K562 (cell line): ENCODE measurements at regions not wholly inside any gene's neighbourhood (a gene's known extent, or its start where the extent isn't known, plus 50 kb on each side); places are given as distances from the start of the nearest gene placed in this dataset.
"Not testable (repeated sequence)": the region's sequence is repeated elsewhere in the genome, so short reads cannot be mapped to it uniquely, and the experiment has no call there.

Experiments used
- ARID1B ChIP-seq: fragments of 450-650 bp; IDR thresholded peaks from 2 replicates; pipeline ENCODE4 v1.6.1; 2016; ENCODE audit warnings: antibody characterized with exemption, mild to moderate bottlenecking, inconsistent platforms
- ATF1 ChIP-seq, 2 experiments: fragments of 450-650 bp in 1 of 2; IDR thresholded peaks; 2 replicates each; pipeline ENCODE4 v1.6.1; 2016; ENCODE audit warnings: missing compliant biosample characterization in 1 of 2, missing genetic modification characterization in 1 of 2
- GATA2 ChIP-seq: sonication (generic); formaldehyde crosslinking; IDR thresholded peaks from 2 replicates; pipeline ENCODE4 v1.4.0; 2020; ENCODE audit warnings: mild to moderate bottlenecking, missing genetic modification reagents
- HES1 ChIP-seq: fragments of 450-650 bp; IDR thresholded peaks from 2 replicates; pipeline ENCODE4 v1.6.1; 2016; ENCODE audit warnings: low read depth, mild to moderate bottlenecking, moderate library complexity
- JUND ChIP-seq, 2 experiments: IDR thresholded peaks; 2 replicates in 1 of 2; 3 replicates in 1 of 2; pipeline ENCODE4 v1.6.1; 2011; ENCODE audit warnings: borderline replicate concordance in 2 of 2, low read depth in 2 of 2, low read length in 2 of 2, improper control_type of control experiment in 1 of 2, missing biosample characterization in 1 of 2, missing genetic modification characterization in 1 of 2, missing genetic modification reagents in 1 of 2
- KDM1A ChIP-seq, 2 experiments: fragments of 450-650 bp; IDR thresholded peaks; 2 replicates each; pipeline ENCODE4 v1.6.1; 2016; ENCODE audit warnings: mild to moderate bottlenecking in 2 of 2
- MGA ChIP-seq: fragments of 450-650 bp; IDR thresholded peaks from 2 replicates; pipeline ENCODE4 v1.6.1; 2016; ENCODE audit warnings: mild to moderate bottlenecking, moderate library complexity
- NCOA2 ChIP-seq, 2 experiments: fragments of 450-650 bp; IDR thresholded peaks; 2 replicates each; pipeline ENCODE4 v1.6.1; 2018; ENCODE audit warnings: mild to moderate bottlenecking in 2 of 2, moderate library complexity in 1 of 2; ENCODE audit not compliant: partially characterized antibody in 2 of 2
- NCOR1 ChIP-seq: fragments of 450-650 bp; IDR thresholded peaks from 2 replicates; pipeline ENCODE4 v1.6.1; 2016; ENCODE audit warnings: mild to moderate bottlenecking, moderate library complexity
- NFRKB ChIP-seq: fragments of 450-650 bp; IDR thresholded peaks from 2 replicates; pipeline ENCODE4 v1.6.1; 2016; ENCODE audit warnings: low read depth
- PKNOX1 ChIP-seq: fragments of 450-650 bp; IDR thresholded peaks from 2 replicates; pipeline ENCODE4 v1.6.1; 2016
- PML ChIP-seq: IDR thresholded peaks from 2 replicates; pipeline ENCODE4 v1.6.1; 2012; ENCODE audit warnings: low read length, inconsistent platforms
- RNF2 ChIP-seq: sonication (generic); IDR thresholded peaks from 2 replicates; pipeline ENCODE4 v1.6.1; 2016
- SOX6 ChIP-seq: fragments of 450-650 bp; IDR thresholded peaks from 2 replicates; pipeline ENCODE4 v1.6.1; 2014; ENCODE audit warnings: mild to moderate bottlenecking
- ZNF24 ChIP-seq: fragments of 450-650 bp; IDR thresholded peaks from 2 replicates; pipeline ENCODE4 v1.6.1; 2016

- TF ChIP-seq NCOR1 (peak; percentile 90), ZNF24 (peak; percentile 62), PKNOX1 (peak; percentile 95), KDM1A (IDR thresholded peaks at IDR 0.05) (peak; percentile 79 to 82), GATA2 (CRISPR knock-in tag) (peak; percentile 28; the same call in 1 of the 2 replicates), NCOA2 (IDR thresholded peaks at IDR 0.05; ENCODE audit: partially characterized antibody in 2 of 2) (peak in 1 of 2 experiments; percentile 36), HES1 (peak; percentile 37; the same call in 1 of the 2 replicates), RNF2 (0 out of 2 replicates have a peak, but pooled peaks have one; percentile 40), ATF1 (tag; IDR thresholded peaks at IDR 0.05) (peak; percentile 20; the same call in 1 of the 2 replicates), ARID1B (peak; percentile 96), NFRKB (peak; percentile 58; the same call in 1 of the 2 replicates), JUND (IDR thresholded peaks at IDR 0.05; ENCODE audit: borderline replicate concordance, low read depth, low read length) (peak; percentile 28; the same call in 1 of the 2 replicates), PML (peak; percentile 63; the same call in 1 of the 2 replicates), MGA (0 out of 2 replicates have a peak, but pooled peaks have one; percentile 15), SOX6 (peak; percentile 82)
- not testable (repeated sequence) for TF ChIP-seq ATF1 (CRISPR knock-in tag; IDR thresholded peaks at IDR 0.05); JUND (tag; IDR thresholded peaks at IDR 0.05; ENCODE audit: borderline replicate concordance, low read depth, low read length)
These were observed 169.6 kb upstream of the CCZ1B start (continued) for GRCh38 chr7:6995493-6996289.
